Fibroblast of lung (primary cell): ENCODE measurements at regions not wholly inside any gene's neighbourhood (a gene's known extent, or its start where the extent isn't known, plus 50 kb on each side); places are given as distances from the start of the nearest gene placed in this dataset.

Experiments
- EZH2 ChIP-seq: IDR thresholded peaks from 2 replicates; pipeline ENCODE4 v1.5.1; 2012; ENCODE audit warnings: low read length, control low read depth, mild to moderate bottlenecking; ENCODE audit errors: missing control alignments
- TF ChIP-seq, protein P1 (sequence below), 2 donors: IDR thresholded peaks in 1 of 2; conservative IDR thresholded peaks in 1 of 2; 1 replicate in 1 of 2; 2 replicates in 1 of 2; pipeline ENCODE4 v1.5.1; 2011 to 2012; ENCODE audit warnings: low read length in 2 of 2, control low read depth in 1 of 2, inconsistent platforms in 1 of 2, low read depth in 1 of 2, mild to moderate bottlenecking in 1 of 2

DNA sequence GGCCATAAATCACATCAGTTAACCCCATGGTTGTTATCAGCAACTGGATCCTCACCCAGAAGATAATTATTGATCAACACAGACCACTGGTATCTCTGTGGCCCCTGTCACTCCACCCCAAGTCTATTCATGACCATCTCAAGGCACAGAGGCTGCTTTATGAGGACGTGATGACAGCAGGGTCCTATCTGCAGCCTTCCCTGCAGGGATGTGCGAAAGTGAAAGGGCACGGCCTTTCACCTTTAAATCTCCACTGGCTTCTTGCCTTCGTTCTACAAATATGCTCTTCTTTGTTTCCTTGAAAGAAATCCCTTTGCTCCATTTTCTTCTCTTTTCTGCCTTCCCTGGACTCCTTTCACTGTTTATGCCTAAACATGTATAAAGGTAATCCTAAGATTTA is 170.6 kb upstream of the EDNRA start:
- TF ChIP-seq, protein P1, sequence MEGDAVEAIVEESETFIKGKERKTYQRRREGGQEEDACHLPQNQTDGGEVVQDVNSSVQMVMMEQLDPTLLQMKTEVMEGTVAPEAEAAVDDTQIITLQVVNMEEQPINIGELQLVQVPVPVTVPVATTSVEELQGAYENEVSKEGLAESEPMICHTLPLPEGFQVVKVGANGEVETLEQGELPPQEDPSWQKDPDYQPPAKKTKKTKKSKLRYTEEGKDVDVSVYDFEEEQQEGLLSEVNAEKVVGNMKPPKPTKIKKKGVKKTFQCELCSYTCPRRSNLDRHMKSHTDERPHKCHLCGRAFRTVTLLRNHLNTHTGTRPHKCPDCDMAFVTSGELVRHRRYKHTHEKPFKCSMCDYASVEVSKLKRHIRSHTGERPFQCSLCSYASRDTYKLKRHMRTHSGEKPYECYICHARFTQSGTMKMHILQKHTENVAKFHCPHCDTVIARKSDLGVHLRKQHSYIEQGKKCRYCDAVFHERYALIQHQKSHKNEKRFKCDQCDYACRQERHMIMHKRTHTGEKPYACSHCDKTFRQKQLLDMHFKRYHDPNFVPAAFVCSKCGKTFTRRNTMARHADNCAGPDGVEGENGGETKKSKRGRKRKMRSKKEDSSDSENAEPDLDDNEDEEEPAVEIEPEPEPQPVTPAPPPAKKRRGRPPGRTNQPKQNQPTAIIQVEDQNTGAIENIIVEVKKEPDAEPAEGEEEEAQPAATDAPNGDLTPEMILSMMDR (conservative IDR thresholded peaks at IDR 0.05 in 1 of 2, IDR thresholded peaks at IDR 0.05 in 1 of 2; ENCODE audit: low read depth in 1 of 2, low read length in 2 of 2) = no peak
- no peak for TF ChIP-seq EZH2
